ENCODE measurements at regions not wholly inside any gene's neighbourhood (a gene's known extent, or its start where the extent isn't known, plus 50 kb on each side); places are given as distances from the start of the nearest gene placed in this dataset.

DNA sequence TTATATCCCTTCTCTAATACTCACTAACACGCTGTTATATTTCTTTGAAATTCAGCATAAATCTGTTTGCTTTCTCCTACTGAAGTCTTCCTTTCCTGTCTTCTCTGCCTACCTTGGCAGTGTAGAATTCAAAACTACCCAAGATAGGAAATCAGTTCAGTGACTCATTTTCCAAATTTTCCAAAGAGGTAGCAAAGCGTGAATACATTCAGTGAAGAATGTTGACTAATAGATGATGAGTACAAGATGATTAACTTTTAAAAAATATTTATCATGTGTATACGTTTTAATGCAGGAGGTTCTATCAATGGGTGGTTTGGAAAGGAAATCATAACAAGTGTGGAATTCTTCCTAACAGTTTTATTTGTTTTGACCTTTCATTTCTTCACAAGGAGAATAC, 201.9 kb upstream of the SLC8A1 start:
- Histone ChIP-seq H3K27ac (ENCODE audit: low read depth in 1 of 2, low read length in 2 of 2) (no peak overlapping the region), H3K27me3 (ENCODE audit: control insufficient read depth in 2 of 2, insufficient read depth in 2 of 2, low read length in 2 of 2) (no peaks in the 10 kb centered on the region), H3K4me2 (replicated peaks; ENCODE audit: extremely low read depth, low read length, poor library complexity, severe bottlenecking) (no peak overlapping the region), H3K4me3 (replicated peaks in 1 of 3; ENCODE audit: low read depth in 2 of 3, low read length in 3 of 3) (no peak overlapping the region), H4K20me1 (ENCODE audit: insufficient read depth, low read length) (no peaks in the 10 kb centered on the region), H2AFZ (ENCODE audit: insufficient read depth, low read depth, low read length, poor library complexity, severe bottlenecking) (no peak overlapping the region), H3K9ac (ENCODE audit: insufficient read depth, low read length, poor library complexity, severe bottlenecking) (no peak overlapping the region), H3K79me2 (ENCODE audit: insufficient read depth, low read length) (no peaks in the 10 kb centered on the region), H3K4me1 (ENCODE audit: control insufficient read depth in 1 of 2, insufficient read depth in 2 of 2, low read length in 2 of 2) (no peaks in the 10 kb centered on the region), H3K36me3 (replicated peaks in 1 of 2; ENCODE audit: control insufficient read depth in 1 of 2, insufficient read depth in 2 of 2, low read length in 2 of 2) (no peaks in the 10 kb centered on the region), H3K9me3 (replicated peaks in 1 of 2; ENCODE audit: control insufficient read depth in 1 of 2, insufficient read depth in 1 of 2, low read length in 2 of 2) (no peaks in the 10 kb centered on the region)
- WGBS (ENCODE audit: insufficient coverage) = no CpG with 5 or more reads among the region's 3 CpGs
- TF ChIP-seq, protein P1, sequence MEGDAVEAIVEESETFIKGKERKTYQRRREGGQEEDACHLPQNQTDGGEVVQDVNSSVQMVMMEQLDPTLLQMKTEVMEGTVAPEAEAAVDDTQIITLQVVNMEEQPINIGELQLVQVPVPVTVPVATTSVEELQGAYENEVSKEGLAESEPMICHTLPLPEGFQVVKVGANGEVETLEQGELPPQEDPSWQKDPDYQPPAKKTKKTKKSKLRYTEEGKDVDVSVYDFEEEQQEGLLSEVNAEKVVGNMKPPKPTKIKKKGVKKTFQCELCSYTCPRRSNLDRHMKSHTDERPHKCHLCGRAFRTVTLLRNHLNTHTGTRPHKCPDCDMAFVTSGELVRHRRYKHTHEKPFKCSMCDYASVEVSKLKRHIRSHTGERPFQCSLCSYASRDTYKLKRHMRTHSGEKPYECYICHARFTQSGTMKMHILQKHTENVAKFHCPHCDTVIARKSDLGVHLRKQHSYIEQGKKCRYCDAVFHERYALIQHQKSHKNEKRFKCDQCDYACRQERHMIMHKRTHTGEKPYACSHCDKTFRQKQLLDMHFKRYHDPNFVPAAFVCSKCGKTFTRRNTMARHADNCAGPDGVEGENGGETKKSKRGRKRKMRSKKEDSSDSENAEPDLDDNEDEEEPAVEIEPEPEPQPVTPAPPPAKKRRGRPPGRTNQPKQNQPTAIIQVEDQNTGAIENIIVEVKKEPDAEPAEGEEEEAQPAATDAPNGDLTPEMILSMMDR (IDR thresholded peaks at IDR 0.05) = no peak
- H3K4me3 Mint-ChIP-seq = no peak overlapping the region
- intact Hi-C loops (cut with micrococcal nuclease) = no loop called here
- no peaks in the 10 kb centered on the region for H3K36me3 Mint-ChIP-seq
- no peaks in the 10 kb centered on the region for H3K4me1 Mint-ChIP-seq
- peaks cover 0 to 1% (median 0%) of the 10 kb centered on the region in 3 donors for H3K27me3 Mint-ChIP-seq (ENCODE audit: low read depth in 3 of 3)
- no peak for DNase-seq
- no peaks in the 10 kb centered on the region for H3K9me3 Mint-ChIP-seq
- H3K27ac Mint-ChIP-seq = no peak overlapping the region

DNA sequence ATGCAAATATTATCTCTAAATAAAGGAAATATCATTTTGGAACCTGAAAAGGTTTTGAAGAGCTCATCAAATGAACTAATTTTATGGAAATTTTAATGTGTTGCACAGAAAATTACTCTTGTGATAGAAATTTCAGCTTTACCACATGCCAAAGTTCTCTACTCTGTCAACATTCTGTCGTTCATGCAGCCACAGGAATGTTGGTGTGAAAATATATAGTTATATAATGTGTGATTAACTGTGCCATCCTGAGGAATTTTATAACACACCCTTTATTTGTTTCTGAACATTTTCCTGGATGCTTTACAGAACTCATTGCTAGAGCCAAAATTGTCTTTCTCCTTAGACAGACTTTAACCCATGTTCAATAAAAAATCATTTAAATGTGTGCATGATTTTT, 202.5 kb upstream of the SLC8A1 start:
- H3K4me1 Mint-ChIP-seq = no peaks in the 10 kb centered on the region
- H3K36me3 Mint-ChIP-seq = no peaks in the 10 kb centered on the region
- Histone ChIP-seq H3K4me3 (replicated peaks in 1 of 3; ENCODE audit: low read depth in 2 of 3, low read length in 3 of 3) (no peak overlapping the region), H3K79me2 (ENCODE audit: insufficient read depth, low read length) (no peaks in the 10 kb centered on the region), H3K27ac (ENCODE audit: low read depth in 1 of 2, low read length in 2 of 2) (no peak overlapping the region), H2AFZ (ENCODE audit: insufficient read depth, low read depth, low read length, poor library complexity, severe bottlenecking) (no peak overlapping the region), H3K4me1 (ENCODE audit: control insufficient read depth in 1 of 2, insufficient read depth in 2 of 2, low read length in 2 of 2) (no peaks in the 10 kb centered on the region), H3K27me3 (ENCODE audit: control insufficient read depth in 2 of 2, insufficient read depth in 2 of 2, low read length in 2 of 2) (no peaks in the 10 kb centered on the region), H3K36me3 (replicated peaks in 1 of 2; ENCODE audit: control insufficient read depth in 1 of 2, insufficient read depth in 2 of 2, low read length in 2 of 2) (no peaks in the 10 kb centered on the region), H3K9me3 (replicated peaks in 1 of 2; ENCODE audit: control insufficient read depth in 1 of 2, insufficient read depth in 1 of 2, low read length in 2 of 2) (no peaks in the 10 kb centered on the region), H3K9ac (ENCODE audit: insufficient read depth, low read length, poor library complexity, severe bottlenecking) (no peak overlapping the region), H3K4me2 (replicated peaks; ENCODE audit: extremely low read depth, low read length, poor library complexity, severe bottlenecking) (no peak overlapping the region), H4K20me1 (ENCODE audit: insufficient read depth, low read length) (no peaks in the 10 kb centered on the region)
- TF ChIP-seq, protein P1 (IDR thresholded peaks at IDR 0.05) = no peak
- no peak overlapping the region for H3K4me3 Mint-ChIP-seq
- peaks cover 0 to 1% (median 0%) of the 10 kb centered on the region in 3 donors for H3K27me3 Mint-ChIP-seq (ENCODE audit: low read depth in 3 of 3)
- H3K27ac Mint-ChIP-seq = no peak overlapping the region
- no CpG with 5 or more reads among the region's 1 CpG for WGBS (ENCODE audit: insufficient coverage)
- intact Hi-C loops (cut with micrococcal nuclease) = no loop called here
- H3K9me3 Mint-ChIP-seq = no peaks in the 10 kb centered on the region
- no peak for DNase-seq
